GM19351 (cell line): ENCODE measurements at regions not wholly inside any gene's neighbourhood (a gene's known extent, or its start where the extent isn't known, plus 50 kb on each side); places are given as distances from the start of the nearest gene placed in this dataset.
"Not testable (repeated sequence)": the region's sequence is repeated elsewhere in the genome, so short reads cannot be mapped to it uniquely, and the experiment has no call there.

ENCODE experiments used
- ATAC-seq: cut with Tn5 transposase; IDR thresholded peaks from one replicate; pipeline ENCODE4 v1.9.1; 2021; ENCODE audit warnings: mild to moderate bottlenecking, moderate library complexity; ENCODE audit not compliant: unreplicated experiment

- no peak for ATAC-seq
Measured at GRCh38 chr18:73381016-73381698, 513.4 kb upstream of the NETO1 start.

GRCh38 chr18:73366713-73367112, 498.9 kb upstream of the NETO1 start:
- no peak for ATAC-seq

- ATAC-seq = no peak
Measured at GRCh38 chr18:73365018-73365417, 497.2 kb upstream of the NETO1 start.

GRCh38 chr18:73355121-73355520, 487.3 kb upstream of the NETO1 start:
- no peak for ATAC-seq

GRCh38 chr18:73352546-73352945, 484.8 kb upstream of the NETO1 start:
- no peak for ATAC-seq

- ATAC-seq = no peak
Measured at GRCh38 chr18:73340135-73340977, 472.6 kb upstream of the NETO1 start.

GRCh38 chr18:73331212-73331772, 463.5 kb upstream of the NETO1 start:
- no peak for ATAC-seq

- ATAC-seq = not testable (repeated sequence)
Measured at GRCh38 chr18:73330106-73330505, 462.3 kb upstream of the NETO1 start.

- not testable (repeated sequence) for ATAC-seq
Measured at GRCh38 chr18:73324187-73324831, 456.5 kb upstream of the NETO1 start.

- ATAC-seq = no peak
Measured at GRCh38 chr18:73318739-73319479, 451.1 kb upstream of the NETO1 start.

GRCh38 chr18:73316513-73316912, 448.7 kb upstream of the NETO1 start:
- no peak for ATAC-seq

GRCh38 chr18:73315381-73315780, 447.6 kb upstream of the NETO1 start:
- ATAC-seq = no peak

GRCh38 chr18:73313476-73313875, 445.7 kb upstream of the NETO1 start:
- ATAC-seq = no peak

GRCh38 chr18:73296686-73297085, 428.9 kb upstream of the NETO1 start:
- no peak for ATAC-seq

GRCh38 chr18:73292156-73292555, 424.4 kb upstream of the NETO1 start:
- ATAC-seq = no peak

- no peak for ATAC-seq
Measured at GRCh38 chr18:73288813-73289212, 421.0 kb upstream of the NETO1 start.

- no peak for ATAC-seq
Measured at GRCh38 chr18:73286584-73286983, 418.8 kb upstream of the NETO1 start.

- no peak for ATAC-seq
Measured at GRCh38 chr18:73283788-73284187, 416.0 kb upstream of the NETO1 start.

GRCh38 chr18:73283032-73283431, 415.2 kb upstream of the NETO1 start:
- no peak for ATAC-seq

- no peak for ATAC-seq
Measured at GRCh38 chr18:73279498-73279897, 411.7 kb upstream of the NETO1 start.
